CD4-positive, alpha-beta T cell treated with Interleukin-21 for 1 hour (primary cell): ENCODE measurements at regions not wholly inside any gene's neighbourhood (a gene's known extent, or its start where the extent isn't known, plus 50 kb on each side); places are given as distances from the start of the nearest gene placed in this dataset.

Source experiments
- DNase-seq: peaks from one replicate; pipeline ENCODE4 v3.0.0-alpha.2; 2020

DNA sequence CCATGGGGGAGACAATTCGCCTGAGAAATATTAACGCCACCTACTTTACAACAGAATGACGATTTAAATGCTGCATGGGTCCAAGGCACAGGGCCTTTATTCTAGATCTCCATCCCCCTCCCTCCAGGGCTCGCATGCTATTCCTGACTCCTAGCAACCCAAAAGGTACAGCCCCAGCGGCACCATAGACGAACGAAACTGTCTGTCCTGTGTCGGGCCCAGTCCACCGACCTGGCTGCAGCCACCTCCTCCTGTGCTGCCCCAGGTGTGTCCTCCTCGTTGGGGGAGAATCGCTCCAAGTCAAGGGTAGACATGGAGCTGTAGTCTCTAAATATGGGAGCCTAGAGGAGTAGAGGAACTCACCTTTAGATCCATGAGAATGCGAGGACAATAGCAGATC lies 196.5 kb downstream of the TOMM20 start:
- no peak for DNase-seq

DNA sequence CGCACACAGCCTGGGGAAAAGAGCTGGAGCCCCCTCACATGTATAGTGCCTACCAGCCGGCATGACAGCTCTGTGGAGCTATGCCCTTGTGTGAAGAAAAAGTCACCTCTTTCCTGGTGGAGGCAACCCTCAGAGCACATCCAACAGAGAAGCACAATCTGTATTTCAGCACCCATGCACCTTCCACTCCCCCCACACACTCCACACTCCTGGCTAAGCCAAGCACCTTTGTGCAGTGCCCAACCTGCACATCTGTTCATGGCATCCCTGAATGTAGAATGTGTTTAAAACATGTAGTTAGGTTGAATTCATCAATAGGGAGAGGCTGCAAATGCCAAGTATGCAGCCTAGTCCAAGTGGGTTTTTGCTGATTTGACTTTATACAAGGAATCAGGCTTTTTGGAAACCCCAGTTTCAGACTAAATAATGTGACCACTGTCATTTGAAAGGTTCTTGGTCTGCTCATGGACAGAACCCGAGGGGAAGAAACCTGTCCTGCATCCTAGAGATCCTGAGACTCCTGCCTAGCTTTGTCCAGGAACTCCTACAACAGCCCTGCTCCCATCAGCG lies 197.1 kb downstream of the TOMM20 start:
- DNase-seq = no peak

DNA sequence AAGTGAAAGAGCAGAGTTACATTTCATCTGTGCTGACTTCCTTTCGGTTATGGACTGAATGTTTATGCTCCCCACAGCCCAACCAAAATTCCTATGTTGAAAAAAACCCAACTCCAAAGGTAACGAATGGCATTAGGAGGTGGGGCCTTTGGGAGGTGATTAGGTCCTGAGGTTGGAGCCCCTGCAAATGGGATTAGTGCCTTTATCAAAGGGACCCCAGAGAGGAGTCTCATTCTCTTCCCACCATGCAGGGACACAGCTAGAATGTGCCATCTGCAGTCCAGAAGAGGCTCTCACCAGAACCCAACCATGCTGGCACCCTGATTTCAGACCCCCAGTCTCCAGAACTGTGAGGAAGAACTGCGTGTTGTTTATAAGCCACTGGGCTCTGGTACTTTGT lies 199.3 kb downstream of the TOMM20 start:
- DNase-seq = no peak

DNA sequence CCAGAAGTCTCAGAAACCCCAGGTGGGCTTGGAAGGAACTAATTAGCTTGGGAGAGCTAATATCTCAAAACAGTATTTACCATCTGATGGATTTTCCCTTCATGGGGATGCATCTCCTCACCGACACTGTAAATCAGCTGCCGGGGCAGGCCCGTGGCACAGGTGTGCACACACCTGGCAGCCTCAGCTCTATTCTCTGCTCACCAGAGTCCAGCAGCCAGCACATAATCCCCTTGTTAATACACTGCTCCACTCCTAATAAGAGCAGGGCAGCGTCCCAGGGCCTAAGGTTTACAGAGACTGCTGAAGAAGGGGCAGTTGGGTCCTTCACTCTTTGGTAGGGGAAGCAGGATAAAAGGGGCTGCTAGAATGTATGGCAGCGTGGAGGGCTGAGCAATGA lies 200.0 kb downstream of the TOMM20 start:
- DNase-seq = no peak

DNA sequence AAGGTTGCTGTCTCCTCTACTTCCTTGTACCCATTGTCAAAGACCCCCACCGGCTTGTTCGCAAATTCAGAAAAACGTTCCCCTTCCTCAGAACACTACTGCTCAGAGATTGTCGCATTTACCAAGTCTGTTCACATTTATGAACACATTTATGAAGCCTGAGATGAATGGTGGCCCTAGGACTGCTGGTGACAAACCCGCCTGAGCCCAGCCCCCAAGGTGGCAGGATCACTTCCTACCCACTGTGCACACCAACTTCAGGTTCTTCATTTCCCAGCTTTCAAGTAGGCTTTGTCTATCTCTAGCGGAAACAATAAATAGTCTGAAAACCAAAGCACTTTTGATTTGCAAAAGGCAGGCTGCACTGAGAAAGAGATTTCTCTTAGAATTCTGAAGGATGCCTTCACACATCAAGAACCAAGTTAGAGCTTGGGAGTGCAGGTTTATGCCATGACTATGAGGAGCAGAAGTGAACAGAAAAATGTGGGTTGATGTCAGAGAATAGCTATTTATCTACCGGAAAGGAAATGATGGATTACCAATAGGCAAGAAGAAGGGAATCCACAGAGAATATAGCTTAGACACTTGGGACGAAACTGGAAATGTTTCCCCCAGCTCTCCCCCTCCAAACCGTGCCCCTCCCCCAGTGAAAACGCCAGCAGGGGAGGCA lies 200.5 kb downstream of the TOMM20 start:
- DNase-seq = peak; percentile 11

DNA sequence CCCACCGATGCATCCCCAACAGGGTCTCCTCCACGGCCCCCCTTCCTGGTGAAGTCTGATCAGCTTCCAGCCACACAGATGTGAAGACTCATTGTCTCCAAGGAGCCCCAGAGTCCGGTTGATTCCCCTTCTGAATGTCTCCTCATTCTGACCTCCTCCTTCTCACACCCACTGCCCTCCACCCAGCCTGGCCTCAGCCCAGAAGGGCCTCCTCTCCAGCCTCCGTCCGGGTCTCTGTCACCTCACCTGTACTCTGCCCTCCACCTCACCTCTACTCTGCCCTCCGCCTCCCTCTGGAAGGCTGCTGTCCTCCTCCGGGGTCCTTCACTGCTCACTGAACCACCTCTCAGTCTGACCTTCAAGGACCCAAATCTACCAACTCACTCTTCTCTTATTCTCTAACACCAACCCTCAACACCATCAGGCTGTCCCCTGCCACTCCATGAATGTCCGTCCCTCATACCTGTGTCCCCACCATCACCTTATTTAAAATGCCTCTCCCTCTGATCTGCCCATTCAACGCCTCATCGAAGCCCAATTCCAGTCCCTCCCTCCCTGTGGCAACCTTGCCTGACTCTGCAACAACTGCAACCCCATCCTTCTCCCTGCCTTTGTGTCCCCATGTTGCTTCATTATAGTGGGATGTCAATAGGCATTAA lies 201.2 kb downstream of the TOMM20 start:
- DNase-seq = no peak

DNA sequence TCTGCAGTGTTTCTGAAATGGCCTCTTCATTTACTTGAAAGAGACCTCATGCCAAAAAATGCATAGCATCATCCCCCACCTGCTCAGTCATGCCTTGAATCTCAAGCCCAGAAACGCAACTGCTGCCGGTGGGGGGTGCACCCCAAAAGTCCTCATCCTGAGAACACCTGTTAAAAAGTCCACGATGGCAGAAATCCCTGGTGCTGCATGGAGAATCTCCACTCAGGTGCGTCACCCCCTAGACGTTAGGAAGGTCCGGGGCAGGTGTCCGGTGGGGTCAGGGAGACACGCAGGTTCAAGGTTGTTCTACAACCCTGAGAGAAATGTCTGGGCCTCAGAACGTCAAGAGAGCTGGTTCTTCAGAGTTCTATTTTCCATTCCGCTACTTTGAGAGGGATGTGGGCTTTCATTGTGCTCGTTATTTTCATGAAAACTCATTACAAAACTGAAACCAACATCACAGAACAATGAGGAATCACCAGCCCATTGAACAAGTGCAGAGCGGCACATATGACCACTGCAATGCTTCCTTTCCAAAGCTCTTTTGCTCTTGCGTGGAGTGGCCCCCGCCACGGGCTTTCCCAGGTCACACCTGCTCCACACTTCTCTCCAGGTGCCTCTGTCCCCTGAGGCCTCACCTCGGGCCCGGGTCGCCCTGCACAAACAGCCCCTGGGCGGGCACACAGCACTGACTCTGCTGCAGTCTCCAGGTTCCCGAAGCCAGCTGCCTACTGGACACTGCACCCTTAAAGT lies 201.9 kb downstream of the TOMM20 start:
- DNase-seq = peak; percentile 46

DNA sequence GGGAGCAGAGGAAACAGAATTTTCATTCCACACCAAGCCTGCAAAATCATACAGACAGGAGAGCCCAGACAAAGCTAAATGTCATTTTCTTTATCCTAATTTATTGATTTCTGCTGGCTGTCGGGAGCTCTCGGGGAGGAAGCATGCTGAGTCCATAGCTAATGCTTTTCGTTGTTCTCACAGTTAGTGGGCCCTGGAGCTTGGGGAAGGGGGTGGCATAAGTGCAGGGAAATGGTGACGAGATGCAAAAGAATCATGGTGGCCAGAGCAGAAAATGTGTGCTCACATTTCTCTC lies 202.4 kb downstream of the TOMM20 start:
- no peak for DNase-seq

DNA sequence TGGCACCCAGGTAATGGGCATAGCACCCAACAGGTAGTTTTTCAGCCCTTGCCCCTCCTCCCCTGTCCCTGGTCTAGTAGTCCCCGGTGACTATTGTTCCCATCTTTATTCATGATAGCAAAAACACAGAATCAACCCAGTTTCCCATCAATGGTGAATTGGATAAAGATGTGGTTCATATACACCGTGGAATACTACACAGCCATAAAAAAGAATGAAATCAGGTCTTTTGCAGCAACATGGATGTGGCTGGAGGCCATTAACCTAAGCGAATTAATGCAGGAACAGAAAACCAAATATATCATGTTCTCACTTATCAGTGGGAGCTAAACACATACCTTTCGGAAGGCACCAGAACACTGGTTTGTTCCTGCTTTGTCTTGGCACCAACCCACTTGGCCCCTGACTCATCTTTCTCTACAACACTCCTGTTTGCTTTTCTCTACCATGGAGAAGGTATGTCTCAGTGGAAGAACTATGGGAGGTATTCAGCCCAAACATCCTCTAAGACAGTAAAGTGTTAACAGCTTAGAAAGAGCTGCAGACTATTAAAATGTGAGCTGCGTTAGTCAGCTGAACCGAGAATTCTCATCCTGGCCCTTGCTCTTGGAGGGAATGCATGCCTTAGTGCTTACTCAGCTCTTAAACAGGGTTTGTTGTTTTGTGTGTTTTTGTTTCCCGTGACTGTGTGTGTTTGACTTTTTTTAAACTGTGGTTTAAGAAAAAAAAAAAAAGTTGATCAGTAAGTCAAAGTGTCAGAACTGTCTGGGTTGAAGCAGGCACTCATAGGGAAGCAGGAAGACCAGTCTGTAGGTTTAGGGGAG lies 203.0 kb downstream of the TOMM20 start:
- peak; percentile 37 for DNase-seq

DNA sequence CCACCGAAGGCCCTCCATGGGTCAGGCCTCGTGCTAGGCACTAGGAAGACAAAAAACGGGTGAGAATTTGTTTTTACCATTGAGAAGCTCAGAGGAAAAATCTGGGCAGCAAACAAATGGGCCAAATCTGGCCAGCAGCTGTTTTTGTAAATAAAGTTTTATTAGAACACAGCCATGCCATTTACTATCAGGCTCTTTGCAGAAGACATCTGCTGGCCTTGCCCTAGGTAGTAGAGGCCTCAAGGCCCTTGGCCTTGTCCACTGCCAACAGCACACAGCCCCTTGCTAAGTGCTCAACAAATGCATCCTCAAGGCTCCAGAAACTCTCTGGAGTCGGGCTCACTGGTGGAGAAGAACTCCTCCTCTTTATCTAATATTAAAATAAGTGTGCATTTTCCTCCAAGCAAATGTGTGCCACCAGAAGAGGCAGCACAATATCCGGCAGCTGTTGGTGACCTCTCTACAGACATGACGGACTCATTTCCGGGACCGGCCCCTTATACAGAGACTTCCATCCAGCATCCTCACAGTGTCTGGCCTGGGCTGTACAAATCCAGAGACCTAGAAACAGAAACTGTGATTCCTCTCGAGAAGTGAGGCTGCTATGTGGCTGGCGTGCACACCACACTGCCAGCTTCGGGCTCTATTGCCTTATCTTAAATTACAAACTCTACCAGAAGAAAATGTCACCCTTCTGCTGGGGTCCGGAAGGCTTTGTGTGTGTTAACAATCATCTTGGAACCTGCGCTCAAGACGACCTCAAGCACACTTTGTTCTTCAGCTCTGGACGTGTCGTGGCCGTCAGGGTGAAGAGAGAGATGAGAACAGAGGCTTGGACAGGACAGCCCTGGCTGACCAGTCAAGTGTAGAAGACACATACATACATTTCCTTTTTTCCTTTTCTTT lies 203.9 kb downstream of the TOMM20 start:
- DNase-seq = no peak

DNA sequence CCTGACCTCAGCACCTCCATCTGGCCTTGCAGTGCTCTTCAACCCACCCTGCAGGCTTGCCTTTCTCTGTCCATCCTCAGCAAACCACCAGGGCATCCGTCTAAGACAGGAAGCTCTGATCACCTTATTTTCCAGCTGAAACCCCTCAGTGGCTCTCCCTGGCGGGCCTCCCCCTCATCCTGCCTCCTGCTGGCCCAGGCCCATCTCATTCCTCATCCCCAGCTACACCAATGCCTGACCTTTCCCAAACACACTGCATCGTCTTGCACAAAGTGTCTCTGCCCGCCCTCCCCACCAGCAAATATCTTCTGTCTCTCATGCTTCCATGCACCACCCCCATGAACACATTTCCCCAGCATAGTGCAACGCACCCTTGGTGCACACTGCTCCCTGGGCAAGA lies 205.0 kb downstream of the TOMM20 start:
- DNase-seq = no peak

DNA sequence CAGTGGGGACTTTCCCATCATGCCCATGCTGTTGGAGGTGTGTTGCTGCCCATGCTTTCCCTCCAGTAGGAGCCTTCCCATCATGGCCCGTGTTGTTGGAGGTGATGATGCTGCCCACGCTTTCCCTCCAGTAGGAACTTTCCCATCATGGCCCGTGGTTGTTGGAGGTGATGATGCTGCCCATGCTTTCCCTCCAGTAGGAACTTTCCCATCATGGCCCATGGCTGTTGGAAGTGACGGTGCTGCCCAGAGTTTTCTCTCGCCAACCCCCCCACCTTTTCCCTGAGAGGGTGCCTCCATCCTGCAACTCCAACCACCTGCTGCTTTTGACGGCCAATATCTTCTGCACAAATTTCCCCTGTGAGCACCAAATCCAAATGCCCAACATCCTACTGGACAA lies 205.7 kb downstream of the TOMM20 start:
- no peak for DNase-seq

DNA sequence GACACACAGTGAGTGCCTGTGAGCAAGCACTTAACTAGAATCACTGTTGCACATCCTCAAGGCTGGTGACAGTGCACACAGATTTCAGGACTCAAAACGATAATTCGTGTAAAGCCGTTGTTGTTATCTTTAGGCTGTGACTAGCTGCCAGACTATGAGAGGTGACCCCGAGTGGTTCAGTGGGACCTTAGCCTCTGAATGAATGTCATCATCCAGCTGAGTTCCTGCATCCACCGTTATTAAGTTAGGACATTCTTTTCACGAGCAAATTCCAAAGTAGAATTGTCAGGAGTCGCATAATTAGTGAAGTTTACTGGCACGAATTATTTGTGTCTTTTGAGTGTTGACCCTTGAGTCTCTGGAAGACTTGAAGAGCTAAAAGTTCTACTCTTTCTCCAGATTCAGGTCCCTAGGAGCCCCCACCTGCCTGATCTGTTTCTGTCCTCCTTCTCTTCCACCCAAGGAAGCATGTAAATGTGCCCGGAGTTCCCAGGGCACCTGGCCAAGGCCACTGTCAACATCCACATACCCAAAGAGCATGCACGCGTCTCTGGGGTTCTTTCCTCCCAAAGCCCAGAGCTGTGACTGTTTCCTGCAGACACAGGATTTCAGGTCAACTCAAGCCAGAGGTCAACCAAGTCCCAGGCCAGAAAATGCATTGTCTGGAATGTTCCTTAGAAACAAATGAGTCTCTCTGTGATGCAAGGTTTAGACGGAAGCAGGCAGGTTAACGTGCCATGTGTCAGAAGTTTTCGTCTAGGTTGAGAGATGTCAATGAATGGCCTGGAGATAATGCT lies 207.2 kb downstream of the TOMM20 start:
- DNase-seq = no peak

DNA sequence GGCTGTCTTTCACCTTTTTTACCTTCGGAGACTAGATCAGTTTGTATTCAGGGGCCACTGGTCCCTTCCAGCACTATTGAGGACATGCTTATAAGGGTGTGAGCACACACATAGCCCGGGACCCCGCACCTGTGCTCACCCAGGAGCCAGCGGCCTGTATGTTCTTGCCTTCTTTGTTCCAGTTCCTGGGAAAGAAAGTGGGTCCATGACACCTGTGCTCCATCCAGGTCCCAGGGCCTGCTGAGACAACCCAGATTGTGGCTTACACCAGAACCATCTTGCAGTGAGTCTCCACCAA lies 207.8 kb downstream of the TOMM20 start:
- DNase-seq = no peak

DNA sequence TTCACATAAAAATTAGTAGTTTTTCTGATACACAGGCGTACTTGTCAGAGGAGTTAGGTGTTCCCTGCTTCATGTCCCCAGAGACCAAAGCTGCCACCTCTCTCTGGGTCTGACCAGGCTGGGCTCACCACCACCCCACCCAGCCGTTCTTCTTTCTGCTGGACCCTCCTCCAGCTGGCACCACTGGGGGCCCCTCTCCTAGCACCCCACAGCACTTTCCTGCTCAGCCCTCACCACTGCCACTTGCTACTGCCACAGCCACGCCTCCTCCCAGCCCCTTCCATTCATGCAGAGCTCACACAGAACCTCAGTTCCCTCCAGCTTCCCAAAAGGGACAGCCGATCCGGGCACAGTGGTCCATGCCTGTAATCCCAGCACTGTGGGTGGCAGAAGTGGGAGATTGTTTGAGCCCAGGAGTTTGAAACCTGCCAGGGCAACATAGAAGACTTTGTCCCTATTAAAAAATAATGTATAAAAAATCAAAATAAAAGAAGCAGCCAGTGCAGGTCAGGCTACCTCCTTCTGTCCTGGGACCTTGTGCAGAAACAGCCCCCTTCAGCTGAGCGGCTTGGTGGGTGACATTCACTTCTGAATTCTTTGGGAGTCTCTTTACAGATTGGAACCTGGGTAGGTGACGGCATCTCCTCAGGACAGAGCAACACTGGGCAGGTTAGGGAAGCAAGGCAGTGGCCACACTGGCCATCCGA lies 208.3 kb downstream of the TOMM20 start:
- no peak for DNase-seq

DNA sequence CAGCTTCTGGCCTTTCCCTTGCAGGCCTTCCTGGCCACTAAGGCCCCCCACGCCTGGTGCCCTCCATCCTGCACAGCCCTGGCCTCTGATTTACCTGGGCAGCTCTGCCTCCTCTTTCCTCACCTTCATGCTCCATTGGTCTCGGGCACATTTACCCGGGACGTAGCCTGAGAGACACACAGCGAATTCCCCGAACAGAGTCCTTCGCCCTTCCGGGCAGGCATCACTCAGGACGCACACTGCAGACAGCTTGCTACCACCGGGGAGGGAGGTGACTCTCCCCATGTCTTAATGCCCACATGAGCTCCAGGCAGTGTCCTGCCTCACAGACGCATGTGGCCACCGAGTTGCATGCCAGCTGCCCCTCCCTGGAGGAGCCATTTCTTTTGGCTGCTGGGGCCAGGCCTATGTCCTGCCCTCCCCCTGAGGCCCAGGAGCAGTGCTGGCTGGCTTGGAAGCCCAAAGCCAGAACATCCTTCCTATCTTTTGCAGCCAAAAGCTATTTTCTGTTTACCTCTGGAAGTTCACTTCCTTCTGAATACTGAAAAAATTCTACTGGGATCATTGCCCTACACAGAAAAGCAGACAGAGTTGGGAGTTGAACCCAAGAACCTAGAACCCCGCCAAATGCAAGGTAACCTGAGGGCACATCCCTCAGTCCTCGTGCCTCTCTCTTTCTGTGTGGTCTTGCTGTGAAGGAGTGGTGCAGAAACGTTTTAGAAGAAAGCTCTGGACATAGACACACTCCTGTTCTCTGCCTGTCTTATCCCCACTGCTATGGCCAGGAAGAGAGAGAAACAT lies 209.5 kb downstream of the TOMM20 start:
- DNase-seq = no peak

DNA sequence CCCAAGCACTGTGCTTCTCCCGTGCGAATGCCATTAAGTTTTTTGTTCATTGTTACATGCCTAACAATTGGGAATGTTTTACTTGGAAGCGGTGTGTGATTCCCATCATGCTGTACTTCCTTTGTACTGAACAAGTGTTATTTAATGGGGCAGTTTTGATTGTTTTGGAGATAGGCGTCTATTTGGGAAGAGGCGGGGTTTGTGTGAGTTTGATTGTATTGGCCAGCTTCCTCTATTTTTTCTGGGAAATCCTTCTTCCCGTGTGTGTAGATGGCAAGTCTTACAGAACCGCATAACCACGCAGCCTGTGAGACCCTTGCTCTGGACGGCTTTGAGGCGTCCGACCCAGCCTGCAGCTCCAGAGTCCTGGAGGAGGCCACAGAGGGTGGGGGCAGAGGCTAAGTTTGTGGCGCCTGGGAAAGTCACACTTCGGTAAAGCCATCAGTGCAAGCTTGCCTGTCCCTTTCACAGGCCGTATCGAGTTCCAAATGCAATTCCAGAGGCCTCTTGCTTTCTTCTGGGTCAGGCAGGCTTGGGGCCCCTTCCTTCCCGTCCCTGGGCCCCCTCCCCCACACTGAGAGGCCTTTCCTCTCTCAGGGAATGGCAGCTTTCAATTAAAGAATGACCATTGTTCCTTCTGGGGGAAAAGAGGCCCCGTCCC lies 210.3 kb downstream of the TOMM20 start:
- DNase-seq = no peak

DNA sequence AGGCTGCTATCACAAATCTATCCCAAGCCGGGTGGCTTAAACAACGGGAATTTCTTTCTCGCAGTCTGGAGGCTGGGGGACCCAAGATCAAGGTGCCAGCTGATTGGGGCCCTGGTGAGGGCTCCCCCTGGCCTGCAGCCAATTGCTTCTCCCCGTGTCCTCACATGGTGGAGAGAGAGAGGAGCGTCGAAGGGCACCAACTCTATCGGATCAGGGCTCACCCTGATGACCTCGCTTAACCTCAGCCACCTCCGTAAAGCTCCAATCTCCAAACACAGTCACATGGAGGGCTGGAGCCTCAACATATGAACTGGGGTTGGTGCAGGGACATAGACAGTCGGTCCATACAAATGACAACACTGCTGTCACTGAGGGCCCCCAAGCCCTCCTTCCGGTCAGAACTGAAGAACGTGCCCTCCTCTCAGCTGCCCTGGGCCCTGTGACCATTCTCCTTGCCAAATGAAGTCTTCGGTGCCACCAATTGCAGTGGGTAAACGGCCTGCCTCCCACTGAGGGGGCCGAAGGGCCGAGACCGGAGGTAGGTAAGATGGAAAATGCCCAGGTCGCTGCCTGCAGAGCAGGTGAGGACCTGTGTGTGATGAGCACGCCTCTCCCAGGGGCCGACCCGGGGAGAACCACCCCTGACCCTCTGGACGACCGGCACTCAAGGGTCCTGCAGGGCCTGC lies 211.0 kb downstream of the TOMM20 start:
- DNase-seq = no peak

DNA sequence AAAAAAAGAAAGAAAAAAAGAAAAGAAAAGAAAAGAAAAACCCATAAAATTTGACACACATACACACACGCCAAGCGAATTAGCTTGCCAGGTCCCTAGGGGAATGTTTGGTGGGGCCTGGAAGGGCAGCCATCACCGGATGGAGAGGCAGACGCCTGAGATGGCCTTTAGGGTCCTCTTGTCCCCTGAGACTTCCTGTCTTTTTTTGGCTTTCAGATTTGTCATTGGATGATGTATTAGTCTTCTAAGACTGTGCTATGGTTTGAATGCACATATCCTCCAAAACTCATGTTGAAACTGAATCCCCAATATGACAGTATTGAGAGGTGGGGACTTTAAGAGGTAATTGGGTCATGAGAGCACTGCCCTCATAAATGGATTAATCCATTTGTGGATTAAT lies 211.8 kb downstream of the TOMM20 start:
- no peak for DNase-seq
